ENCODE measurements at regions not wholly inside any gene's neighbourhood (a gene's known extent, or its start where the extent isn't known, plus 50 kb on each side); places are given as distances from the start of the nearest gene placed in this dataset.

GRCh38 chr6:80441131-80441530 lies 334.7 kb downstream of the BCKDHB start:
- no peak for TF ChIP-seq CTCF (IDR thresholded peaks at IDR 0.05; ENCODE audit: low read depth, low read length, missing input control)
- TF ChIP-seq GABPA (IDR thresholded peaks at IDR 0.05 in 1 of 2, conservative IDR thresholded peaks at IDR 0.05 in 1 of 2): no peak
- no peak for TF ChIP-seq YY1 (IDR thresholded peaks at IDR 0.05)
- TF ChIP-seq RXRA (IDR thresholded peaks at IDR 0.05): no peak
- no peak for TF ChIP-seq EGR1 (IDR thresholded peaks at IDR 0.05; ENCODE audit: low read depth in 2 of 2)
- no peak for TF ChIP-seq REST (IDR thresholded peaks at IDR 0.05)
- TF ChIP-seq TAF1 (conservative IDR thresholded peaks at IDR 0.05): no peak
- no peak for TF ChIP-seq ZBTB33 (IDR thresholded peaks at IDR 0.05)
